IMR-90 (cell line): ENCODE measurements at regions not wholly inside any gene's neighbourhood (a gene's known extent, or its start where the extent isn't known, plus 50 kb on each side); places are given as distances from the start of the nearest gene placed in this dataset.

Experiments used
- BHLHE40 ChIP-seq: fragments of 150-350 bp; IDR thresholded peaks from 2 replicates; pipeline ENCODE4 v1.6.1; 2016; ENCODE audit warnings: mild to moderate bottlenecking, low read depth, low read length
- CEBPB ChIP-seq: IDR thresholded peaks from 2 replicates; pipeline ENCODE4 v1.6.1; 2012; ENCODE audit warnings: low read depth, low read length, improper control_type of control experiment
- CHD1 ChIP-seq: IDR thresholded peaks from 2 replicates; pipeline ENCODE4 v1.6.1; 2012; ENCODE audit warnings: low read depth, low read length, improper control_type of control experiment
- FOS ChIP-seq: fragments of 150-350 bp; IDR thresholded peaks from 2 replicates; pipeline ENCODE4 v1.6.1; 2016; ENCODE audit warnings: low read depth, low read length
- MAZ ChIP-seq: IDR thresholded peaks from 2 replicates; pipeline ENCODE4 v1.6.1; 2012; ENCODE audit warnings: low read depth, mild to moderate bottlenecking, low read length, improper control_type of control experiment, moderate library complexity, borderline replicate concordance
- MXI1 ChIP-seq: IDR thresholded peaks from 2 replicates; pipeline ENCODE4 v1.6.1; 2012; ENCODE audit warnings: low read depth, mild to moderate bottlenecking, low read length, moderate library complexity, borderline replicate concordance
- NFE2L2 ChIP-seq: fragments of 150-350 bp; IDR thresholded peaks from 2 replicates; pipeline ENCODE4 v1.6.1; 2016; ENCODE audit warnings: low read depth, mild to moderate bottlenecking, low read length
- POLR2A ChIP-seq: IDR thresholded peaks from 2 replicates; pipeline ENCODE4 v1.6.1; 2012; ENCODE audit warnings: mild to moderate bottlenecking, low read depth, low read length
- RCOR1 ChIP-seq: IDR thresholded peaks from 2 replicates; pipeline ENCODE4 v1.6.1; 2012; ENCODE audit warnings: mild to moderate bottlenecking, low read length, improper control_type of control experiment; ENCODE audit not compliant: insufficient replicate concordance
- SMC3 ChIP-seq: fragments of 150-350 bp; IDR thresholded peaks from 2 replicates; pipeline ENCODE4 v1.6.1; 2016; ENCODE audit warnings: low read depth, mild to moderate bottlenecking, antibody characterized with exemption, low read length, moderate library complexity
- TF ChIP-seq, protein P1 (sequence below): conservative IDR thresholded peaks from 2 replicates; pipeline ENCODE4 v1.5.1; 2012; ENCODE audit warnings: mild to moderate bottlenecking, low read depth, low read length, improper control_type of control experiment
- TF ChIP-seq, protein P2 (sequence below): fragments of 150-350 bp; IDR thresholded peaks from 2 replicates; pipeline ENCODE4 v1.6.1; 2017; ENCODE audit warnings: mild to moderate bottlenecking, antibody characterized with exemption, low read length, low read depth
- TF ChIP-seq, protein P3 (sequence below): fragments of 150-350 bp; IDR thresholded peaks from 2 replicates; pipeline ENCODE4 v1.6.1; 2016; ENCODE audit warnings: low read depth, mild to moderate bottlenecking, low read length, moderate library complexity, borderline replicate concordance

DNA sequence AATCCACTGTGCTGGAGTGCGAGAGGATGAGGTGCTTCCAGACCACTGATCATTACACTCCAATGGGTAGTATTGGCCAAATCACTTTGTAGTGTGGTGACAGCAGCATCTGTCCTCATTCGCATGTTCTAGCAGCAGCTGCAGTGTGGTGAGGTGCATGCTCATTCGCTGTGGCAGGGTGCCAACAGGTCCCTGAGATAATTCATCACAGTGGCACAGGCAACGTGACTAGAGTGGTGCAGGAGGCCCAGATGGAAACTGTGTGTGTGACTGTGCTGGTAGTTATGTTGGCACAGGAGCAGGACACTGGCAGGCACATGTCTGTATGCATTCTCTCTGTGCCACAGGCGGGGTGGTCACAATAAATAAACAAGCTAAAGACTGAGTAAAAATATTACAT lies 329.5 kb upstream of the SYT4 start:
- TF ChIP-seq, protein P1, sequence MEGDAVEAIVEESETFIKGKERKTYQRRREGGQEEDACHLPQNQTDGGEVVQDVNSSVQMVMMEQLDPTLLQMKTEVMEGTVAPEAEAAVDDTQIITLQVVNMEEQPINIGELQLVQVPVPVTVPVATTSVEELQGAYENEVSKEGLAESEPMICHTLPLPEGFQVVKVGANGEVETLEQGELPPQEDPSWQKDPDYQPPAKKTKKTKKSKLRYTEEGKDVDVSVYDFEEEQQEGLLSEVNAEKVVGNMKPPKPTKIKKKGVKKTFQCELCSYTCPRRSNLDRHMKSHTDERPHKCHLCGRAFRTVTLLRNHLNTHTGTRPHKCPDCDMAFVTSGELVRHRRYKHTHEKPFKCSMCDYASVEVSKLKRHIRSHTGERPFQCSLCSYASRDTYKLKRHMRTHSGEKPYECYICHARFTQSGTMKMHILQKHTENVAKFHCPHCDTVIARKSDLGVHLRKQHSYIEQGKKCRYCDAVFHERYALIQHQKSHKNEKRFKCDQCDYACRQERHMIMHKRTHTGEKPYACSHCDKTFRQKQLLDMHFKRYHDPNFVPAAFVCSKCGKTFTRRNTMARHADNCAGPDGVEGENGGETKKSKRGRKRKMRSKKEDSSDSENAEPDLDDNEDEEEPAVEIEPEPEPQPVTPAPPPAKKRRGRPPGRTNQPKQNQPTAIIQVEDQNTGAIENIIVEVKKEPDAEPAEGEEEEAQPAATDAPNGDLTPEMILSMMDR, result no peak
- TF ChIP-seq NFE2L2 (no peak), POLR2A (no peak), BHLHE40 (no peak), CHD1 (no peak), RCOR1 (no peak), SMC3 (no peak), CEBPB (no peak), FOS (no peak), MAZ (no peak), MXI1 (no peak)
- TF ChIP-seq, protein P2, sequence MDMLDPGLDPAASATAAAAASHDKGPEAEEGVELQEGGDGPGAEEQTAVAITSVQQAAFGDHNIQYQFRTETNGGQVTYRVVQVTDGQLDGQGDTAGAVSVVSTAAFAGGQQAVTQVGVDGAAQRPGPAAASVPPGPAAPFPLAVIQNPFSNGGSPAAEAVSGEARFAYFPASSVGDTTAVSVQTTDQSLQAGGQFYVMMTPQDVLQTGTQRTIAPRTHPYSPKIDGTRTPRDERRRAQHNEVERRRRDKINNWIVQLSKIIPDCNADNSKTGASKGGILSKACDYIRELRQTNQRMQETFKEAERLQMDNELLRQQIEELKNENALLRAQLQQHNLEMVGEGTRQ, result no peak
- TF ChIP-seq, protein P3, sequence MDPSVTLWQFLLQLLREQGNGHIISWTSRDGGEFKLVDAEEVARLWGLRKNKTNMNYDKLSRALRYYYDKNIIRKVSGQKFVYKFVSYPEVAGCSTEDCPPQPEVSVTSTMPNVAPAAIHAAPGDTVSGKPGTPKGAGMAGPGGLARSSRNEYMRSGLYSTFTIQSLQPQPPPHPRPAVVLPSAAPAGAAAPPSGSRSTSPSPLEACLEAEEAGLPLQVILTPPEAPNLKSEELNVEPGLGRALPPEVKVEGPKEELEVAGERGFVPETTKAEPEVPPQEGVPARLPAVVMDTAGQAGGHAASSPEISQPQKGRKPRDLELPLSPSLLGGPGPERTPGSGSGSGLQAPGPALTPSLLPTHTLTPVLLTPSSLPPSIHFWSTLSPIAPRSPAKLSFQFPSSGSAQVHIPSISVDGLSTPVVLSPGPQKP, result no peak
